ENCODE measurements at regions not wholly inside any gene's neighbourhood (a gene's known extent, or its start where the extent isn't known, plus 50 kb on each side); places are given as distances from the start of the nearest gene placed in this dataset.

- no peak for DNase-seq
Measured at GRCh38 chr7:18081617-18082016, 54.0 kb upstream of the PRPS1L1 start.

DNA sequence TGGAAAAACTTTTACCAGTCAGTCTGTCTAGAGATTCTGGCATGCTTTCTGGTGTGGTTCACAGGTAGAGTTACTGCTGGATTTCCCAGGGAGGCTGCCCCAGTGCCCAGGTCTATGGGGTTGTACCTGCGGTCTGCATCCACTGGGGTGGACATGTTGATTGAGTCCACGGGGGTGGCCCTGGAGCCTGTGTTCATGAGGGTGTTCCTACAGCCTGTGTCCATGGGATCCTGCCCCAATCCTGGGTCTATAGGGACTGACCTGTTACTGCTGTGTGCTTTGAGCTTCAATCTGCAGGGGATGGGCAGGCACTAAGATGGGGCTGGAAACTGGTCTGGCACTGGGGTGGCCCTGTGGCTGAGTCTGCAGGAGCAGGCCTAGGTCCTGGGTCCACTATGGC lies 54.5 kb upstream of the PRPS1L1 start:
- DNase-seq: no peak

DNA sequence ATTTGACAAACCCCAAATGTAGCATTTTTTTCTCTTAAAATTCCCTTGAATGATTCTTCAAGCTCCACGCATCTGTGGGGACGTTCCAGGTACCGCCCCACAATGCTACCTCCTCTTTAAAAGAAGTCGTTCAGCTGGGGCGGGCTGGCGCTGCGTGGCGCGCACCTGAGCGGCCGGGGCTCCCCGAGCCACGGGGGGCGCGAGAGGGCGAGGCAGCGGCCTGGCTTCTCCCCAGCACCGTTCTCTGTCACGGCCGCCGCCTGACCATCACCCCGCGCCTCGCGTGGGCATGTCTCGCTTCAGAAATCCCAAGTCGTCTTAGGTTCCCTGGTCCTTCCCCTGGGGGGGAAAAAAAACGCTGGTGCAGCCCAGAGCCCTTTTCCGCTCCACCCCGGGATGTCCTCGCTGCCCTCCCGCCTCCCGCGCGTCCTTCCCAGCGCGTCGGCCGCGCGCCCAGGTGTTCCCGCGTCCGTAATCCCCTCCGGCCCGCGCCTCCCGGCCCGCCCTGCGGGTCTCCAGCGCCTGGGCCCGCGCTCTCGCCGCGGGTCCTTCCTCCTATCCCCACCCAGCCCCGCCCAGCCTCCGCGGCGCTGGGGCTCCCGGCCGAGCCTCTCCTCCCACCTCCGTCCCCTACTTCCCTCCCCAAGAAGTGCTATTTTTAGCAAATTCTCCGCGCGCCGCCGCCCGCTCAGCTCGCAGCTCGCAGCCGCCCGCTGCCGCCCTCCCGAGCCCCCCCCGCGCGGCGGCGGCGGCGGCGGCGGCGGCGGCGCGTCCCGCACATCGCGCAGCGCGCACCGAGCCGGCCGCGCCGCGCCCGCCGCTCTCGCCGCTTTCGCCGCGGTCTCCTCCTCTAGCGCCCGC lies 58.7 kb upstream of the PRPS1L1 start:
- DNase-seq: peak; percentile 25 to 72 (median 59)

GRCh38 chr7:18087026-18087686 lies 59.5 kb upstream of the PRPS1L1 start:
- DNase-seq: no peak

- DNase-seq: no peak
Measured at GRCh38 chr7:18087687-18088078, 60.0 kb upstream of the PRPS1L1 start.

DNA sequence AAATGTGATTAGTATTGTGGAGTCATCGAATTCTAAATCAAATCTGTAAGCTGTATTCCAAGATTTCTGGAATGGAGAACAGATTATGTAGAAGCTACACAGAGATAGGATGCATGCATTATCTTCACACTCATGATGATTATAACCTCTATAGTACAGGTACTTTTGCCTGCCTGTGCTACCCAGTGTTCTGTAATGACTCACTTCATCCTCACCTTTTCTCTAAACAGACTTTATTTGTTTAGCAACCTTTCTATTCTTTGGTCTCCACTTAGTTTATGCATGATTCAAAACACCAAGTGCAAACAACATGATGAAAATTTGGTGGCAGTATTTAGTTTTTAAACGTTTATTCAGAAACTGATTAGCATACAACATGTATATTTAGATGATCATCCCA lies 68.4 kb upstream of the PRPS1L1 start:
- DNase-seq: no peak

DNA sequence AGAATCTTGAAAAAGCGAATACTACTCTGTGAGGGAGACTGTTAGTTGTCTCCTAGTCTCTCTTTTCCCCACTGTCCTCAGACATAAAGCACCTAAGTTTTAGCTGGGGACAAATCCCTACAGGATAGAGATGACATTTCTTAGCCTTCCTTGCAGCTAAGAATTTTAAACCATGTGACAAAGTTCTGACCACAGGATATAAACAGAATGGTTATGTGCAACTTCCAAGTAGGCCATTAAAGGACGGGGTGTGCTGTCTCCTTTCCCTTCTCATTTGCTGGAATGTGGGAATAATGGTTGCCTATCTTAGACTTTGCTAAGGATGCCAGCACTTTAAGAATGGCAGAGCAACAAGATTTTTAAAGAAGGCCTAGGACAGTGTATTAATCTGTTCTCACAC lies 74.9 kb upstream of the PRPS1L1 start:
- no peak for DNase-seq

DNA sequence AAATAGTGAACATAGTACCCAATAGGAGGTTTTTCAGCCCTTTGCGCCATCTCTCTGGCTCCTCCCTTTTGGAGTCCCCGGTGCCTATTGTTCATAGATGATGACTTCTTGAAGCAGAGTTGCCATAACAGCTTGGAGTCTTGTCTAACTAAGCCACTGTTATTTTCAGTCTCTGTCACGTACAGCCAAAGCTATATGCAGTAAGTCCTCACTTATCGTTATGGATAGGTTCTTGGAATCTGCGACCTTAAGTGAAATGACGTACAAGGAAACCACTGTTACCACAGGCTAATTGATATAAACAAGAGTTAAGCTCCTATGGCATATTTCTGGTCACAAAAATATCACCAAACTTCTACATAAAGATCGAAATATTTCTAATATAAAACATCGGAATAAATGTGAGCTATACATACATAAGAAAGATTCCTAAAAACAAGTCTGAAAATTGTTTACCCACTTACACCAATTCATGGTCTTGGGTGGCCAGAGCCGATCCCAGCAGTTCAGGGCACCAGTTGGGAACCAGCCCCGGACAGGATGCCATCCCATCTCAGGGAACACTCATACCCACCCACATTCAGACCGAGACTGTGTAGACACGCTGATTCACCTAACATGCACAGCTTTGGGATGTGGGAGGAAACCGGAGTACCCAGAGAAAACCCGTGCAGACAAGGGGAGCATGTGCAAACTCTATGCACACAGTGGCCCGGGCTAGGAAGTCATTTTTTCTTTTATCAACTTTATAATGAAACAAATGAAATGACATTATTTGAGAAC lies 76.0 kb upstream of the PRPS1L1 start:
- DNase-seq: no peak

DNA sequence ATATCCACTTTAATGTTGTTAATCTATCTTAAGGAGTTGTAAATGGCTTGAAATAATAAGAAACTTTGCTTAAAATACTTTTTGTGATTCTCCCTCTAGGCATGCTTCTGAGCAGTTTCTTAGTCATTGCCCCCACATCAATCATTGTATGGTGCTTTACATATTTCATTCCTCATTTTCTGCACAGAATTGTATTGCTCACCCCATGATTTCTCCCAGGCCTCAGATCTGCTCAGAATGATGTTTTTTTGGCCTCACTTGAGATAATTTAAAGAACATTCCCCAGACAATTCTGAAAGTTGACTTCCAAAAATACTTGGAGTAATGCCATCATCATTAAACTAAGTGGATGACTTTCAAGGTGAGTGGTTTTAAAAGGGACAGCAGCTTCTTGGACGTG lies 82.1 kb upstream of the PRPS1L1 start:
- no peak for DNase-seq

DNA sequence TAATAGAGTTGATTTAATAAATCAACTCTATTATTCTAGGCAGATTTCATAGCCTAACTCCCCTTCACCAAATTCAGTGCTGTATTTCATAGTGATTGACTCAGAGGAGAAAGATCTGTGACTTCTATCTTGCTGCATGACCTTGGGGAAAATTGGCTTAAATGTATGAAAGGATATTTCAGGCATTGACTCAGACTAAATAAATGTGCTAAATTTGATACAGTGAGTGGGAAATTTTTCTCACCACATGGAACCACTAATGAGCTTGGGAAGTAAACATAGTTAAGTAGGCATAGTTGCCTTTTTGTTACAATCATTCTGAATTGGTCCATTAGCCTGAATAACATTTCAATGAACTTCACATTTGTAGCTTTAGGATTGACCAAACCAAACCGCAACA lies 89.0 kb upstream of the PRPS1L1 start:
- DNase-seq: no peak

DNA sequence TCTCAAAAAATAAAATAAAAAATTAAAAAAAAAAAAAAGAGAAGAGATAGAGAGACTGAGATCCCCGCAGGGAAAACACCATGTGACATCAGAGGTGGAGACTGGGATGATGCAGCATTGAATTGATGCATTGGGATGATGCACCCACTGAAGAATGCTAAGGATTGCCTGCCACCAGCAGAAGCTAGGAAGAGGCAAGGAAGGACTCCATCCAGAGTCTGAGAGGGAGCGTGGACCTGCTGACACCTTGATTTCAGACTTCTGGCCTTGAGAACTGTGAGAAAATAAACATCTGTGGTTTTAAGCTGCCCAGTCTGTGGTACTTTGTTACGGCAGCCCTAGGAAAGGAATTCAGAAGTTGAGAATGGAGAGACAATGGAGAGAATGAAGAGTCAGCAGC lies 89.8 kb upstream of the PRPS1L1 start:
- no peak for DNase-seq

- no peak for DNase-seq
Measured at GRCh38 chr7:18119985-18120384, 92.3 kb upstream of the PRPS1L1 start.

GRCh38 chr7:18123508-18124239 lies 96.0 kb upstream of the PRPS1L1 start:
- DNase-seq: no peak

DNA sequence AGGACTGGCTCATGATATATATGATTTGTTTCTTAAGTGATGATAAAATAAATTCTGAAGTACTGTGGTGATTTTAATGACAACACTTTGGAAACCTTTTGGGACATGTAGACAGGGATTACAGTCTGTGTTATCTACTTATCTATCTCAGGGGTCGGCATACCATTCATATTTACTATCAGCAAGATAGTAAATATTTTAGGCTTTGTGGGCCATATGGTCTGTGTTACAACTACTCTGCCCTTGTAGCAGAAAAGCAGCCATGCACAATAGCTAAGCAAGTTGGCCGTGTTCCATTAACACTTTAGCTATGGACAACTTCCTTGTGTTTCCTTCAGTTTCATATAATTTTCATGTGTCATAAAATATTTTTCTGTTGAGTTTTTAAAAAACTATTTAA lies 97.8 kb upstream of the PRPS1L1 start:
- DNase-seq: no peak

- DNase-seq: no peak
Measured at GRCh38 chr7:18126281-18126680, 98.6 kb upstream of the PRPS1L1 start.

GRCh38 chr7:18128846-18129245 lies 101.2 kb upstream of the PRPS1L1 start:
- no peak for DNase-seq

- DNase-seq: no peak
Measured at GRCh38 chr7:18132811-18133210, 105.2 kb upstream of the PRPS1L1 start.

DNA sequence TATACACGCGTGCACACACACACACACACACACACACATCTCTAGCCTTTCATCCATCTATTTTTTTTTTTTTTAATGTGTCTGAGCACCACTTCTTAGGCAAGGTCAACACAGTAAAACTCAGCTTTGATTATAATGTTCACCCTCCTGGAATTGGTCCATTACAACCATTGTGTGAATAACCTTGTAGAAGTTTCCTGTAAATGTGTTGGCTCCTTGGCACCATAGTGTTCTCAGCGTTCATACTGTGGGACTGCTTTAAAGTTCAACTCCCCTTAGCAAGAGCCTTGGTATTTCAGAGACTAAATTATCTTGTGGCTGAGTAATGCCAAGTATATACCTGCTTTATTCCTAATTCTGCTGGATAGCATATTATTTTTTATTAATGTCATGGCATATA lies 106.3 kb upstream of the PRPS1L1 start:
- no peak for DNase-seq

GRCh38 chr7:18140943-18141342 lies 113.3 kb upstream of the PRPS1L1 start:
- DNase-seq: no peak

DNA sequence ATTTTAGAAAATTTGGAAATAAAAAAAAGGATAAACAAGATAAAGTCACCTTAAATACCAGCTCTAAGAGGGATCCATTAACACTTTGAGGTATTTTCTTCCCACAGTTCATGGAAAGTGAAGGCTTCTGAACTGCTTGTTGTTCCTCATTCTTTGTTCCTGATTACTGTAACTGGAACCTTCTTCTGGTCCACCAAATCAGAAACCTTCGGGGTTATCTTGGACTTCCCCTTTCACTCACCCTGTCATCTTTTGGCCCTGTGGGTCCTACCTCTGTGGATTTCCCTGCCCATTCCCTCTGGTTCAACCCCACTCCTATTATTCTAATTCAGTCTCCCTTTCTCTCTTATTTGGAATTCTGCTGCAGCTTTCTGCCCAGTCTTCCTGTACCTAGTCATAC lies 116.5 kb upstream of the PRPS1L1 start:
- peak; percentile 55 to 80 (median 72) for DNase-seq

DNA sequence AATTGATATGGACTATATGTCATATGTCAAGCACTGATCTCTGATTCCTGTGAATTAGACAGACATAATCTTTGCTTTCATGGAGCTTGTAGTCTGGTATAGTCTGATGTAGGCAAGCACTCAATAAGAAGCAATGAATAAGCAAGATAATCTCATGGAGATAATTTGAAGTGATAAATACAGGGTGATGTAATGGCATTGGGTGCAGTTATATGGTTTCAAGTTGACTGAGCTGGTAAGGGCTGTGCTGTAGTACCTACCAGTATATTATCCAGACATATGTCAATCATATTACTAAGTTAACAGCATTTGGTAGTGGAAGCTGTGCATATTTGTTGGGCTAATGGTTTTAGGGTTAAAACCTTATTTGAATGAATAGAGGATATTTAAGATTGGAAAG lies 117.5 kb upstream of the PRPS1L1 start:
- DNase-seq: no peak

DNA sequence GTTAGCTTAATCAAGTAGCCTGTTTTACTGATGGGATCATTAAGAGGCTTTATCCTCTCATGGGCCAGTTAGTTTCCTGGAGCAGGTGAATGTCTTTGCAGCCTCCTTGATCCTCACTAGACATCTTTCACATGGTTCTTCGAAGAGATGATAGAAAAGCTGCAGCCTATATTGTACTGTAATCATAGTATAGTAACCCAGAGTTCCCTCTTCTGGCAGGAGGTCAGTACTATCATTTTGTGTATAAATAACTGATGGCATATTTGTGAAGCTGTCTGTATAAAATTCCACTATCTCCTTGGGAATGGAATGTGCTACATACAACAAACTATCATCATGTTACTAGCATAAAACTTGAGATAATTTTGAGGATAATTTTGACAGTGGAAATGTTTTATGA lies 123.8 kb upstream of the PRPS1L1 start:
- DNase-seq: peak in 1 of 4 experiments; percentile 12
